ENCODE measurements at regions not wholly inside any gene's neighbourhood (a gene's known extent, or its start where the extent isn't known, plus 50 kb on each side); places are given as distances from the start of the nearest gene placed in this dataset.

DNA sequence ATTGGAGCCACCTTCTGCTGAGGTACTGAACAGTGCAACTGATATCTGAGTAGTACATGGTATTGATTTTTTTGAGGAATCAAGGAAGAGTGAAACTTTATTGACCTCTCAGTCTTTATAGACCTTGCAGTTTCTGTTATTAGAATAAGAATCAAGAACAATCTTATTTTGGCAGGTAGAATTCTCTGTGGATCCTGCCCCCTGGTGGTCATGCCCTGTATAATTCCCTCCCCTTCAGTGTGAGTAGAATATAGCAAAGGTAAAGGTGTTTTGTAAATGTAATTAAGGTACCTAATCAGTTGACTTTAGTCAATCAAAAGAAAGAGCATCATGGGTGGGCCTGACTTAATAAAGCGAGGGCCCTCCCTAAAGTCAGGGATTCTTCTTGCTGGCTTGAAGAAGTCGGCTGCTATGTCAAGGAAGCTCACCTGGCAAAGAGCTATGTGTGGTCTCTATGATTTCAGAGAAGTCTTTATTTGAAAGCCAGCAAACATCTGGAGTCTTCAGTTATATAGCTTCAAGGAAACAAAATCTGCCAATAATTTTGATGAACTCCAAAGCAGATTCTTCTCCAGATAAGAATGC lies 142.8 kb downstream of the LSM5 start:
- peak in 1 of 2 donors; percentile 21 for DNase-seq (ENCODE audit: low read depth in 2 of 2)

DNA sequence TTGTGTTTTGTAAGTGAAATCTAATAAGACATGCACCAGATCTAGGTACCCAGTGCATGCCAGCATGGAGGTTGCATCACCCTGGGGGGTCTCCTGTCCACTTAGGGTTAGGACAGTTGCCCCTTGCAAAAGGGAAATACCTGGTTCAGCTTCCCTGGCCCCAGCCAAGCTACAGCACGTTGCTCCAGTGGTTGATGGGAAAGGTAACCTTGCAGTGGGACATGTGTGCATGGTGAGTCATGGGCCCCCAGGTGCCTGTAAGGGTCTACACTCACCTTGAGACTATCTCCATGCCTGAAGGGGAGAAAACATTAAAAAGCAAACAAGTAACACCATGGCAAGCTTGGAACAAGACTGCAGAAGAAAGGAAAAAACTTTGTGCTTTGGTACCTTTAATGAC lies 143.9 kb downstream of the LSM5 start:
- no peak for DNase-seq (ENCODE audit: low read depth in 2 of 2)

DNA sequence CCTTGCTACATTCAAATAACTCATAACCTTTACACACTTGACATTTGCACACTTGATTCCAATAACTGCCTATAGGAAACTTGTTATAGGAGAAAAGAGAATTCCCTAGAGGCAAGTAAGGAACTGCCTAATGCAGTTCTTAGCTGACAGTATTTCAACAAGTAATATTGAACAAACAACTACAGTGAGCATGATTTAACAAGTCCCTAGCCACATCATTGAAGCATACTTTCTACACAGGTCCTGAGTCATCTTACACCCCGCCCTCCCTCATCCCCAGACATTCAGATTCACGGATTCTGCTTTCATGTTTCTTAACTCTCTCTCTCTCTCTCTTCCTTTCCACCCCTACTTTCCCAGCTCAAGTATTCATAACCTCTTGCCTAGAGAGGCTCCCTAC lies 153.5 kb downstream of the LSM5 start:
- DNase-seq (ENCODE audit: low read depth in 2 of 2): no peak

DNA sequence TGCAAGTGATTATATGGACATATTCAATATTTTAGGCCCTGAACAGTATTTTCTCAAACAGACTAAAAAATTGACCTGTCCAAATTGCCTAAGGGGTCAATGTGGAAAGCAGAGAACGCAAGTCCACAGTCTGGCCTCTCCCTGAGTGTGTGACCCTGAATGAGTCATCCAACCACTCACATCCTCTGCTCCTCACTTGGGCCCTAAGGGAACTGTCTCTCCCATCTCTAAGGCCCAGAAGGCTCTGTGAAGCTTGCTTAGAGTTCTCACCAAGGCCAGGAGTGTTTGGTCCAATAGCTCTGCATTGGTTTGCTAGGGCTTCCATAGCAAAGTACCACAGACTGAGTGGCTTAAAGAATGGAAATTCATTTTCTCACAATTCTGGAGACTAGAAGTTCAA lies 155.1 kb downstream of the LSM5 start:
- no peak for DNase-seq (ENCODE audit: low read depth in 2 of 2)

DNA sequence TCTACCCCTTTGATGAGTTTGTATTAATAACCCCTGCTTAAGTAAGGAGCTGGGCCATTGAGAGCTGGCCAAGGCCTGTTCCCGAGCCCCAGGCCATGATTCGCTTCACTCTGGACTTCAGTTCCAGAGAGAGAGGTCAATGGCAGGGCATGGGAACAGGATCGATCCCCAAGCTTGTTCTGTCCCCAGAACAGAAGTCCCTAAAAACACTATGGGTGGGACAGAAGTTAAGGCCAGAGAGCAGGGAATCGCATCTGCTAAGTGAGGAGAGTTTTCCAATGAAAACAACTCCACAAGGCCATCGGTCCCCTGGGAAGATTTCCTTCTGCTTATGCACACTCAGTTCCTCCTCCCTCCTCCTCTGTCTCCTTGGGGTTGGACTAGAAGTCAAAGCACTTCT lies 159.6 kb downstream of the LSM5 start:
- no peak for DNase-seq (ENCODE audit: low read depth in 2 of 2)

DNA sequence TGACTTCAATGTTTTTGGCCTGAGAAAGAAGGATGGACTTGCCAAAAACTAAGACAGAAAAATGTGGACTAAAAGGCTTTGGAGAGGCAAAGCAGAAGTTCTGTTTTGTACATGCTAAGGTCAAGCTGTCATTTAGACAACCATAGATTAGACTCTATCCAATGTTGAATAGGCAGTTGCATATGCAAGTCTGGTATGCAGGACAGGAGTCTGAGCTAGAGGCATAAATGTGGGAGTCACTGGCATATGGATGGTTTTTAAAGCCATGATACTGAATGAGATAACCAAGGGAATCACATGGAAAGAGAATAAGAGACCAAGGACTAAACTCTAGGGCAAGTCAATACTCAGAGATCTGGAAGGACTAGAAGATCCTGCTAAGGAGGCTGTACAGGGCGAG lies 164.1 kb downstream of the LSM5 start:
- no peak for DNase-seq (ENCODE audit: low read depth in 2 of 2)

DNA sequence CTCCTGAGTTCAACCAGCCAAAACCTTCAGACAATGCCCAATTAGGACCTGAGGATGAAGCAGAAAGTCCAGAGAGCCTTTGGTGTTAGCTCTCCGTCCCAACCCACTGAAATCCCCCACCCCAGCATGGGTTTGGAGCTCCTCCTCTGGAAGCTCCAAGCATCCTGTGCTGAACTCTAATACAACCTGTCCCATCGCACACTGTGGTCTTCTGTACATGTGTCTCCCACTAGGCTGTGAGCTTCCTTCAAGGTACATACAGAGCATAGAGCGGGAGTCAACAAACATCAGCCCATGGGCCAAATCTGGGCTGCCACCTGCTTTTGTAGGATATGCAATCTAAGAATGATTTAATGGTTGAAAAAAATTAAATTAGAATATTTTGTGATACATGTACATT lies 166.5 kb downstream of the LSM5 start:
- DNase-seq (ENCODE audit: low read depth in 2 of 2): no peak

DNA sequence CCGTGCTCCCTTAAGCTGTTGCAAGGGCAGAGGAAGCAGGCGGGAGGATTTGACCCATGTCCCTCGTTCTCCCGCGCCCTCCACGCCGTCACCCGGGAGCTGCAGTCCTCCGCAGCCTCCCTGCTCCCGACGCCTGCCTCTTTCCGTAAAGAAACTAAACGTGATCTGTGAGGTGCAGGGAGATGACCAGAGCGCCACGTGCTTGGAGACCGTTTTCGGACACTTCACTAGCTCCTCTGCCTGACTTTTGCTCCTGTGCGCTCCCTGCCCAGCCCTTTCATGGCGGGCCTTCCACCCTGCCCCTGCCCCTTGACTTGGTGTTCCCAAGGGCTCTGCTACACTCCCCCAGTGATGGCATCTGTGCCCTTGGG lies 171.2 kb downstream of the LSM5 start:
- DNase-seq (ENCODE audit: low read depth in 2 of 2): no peak

DNA sequence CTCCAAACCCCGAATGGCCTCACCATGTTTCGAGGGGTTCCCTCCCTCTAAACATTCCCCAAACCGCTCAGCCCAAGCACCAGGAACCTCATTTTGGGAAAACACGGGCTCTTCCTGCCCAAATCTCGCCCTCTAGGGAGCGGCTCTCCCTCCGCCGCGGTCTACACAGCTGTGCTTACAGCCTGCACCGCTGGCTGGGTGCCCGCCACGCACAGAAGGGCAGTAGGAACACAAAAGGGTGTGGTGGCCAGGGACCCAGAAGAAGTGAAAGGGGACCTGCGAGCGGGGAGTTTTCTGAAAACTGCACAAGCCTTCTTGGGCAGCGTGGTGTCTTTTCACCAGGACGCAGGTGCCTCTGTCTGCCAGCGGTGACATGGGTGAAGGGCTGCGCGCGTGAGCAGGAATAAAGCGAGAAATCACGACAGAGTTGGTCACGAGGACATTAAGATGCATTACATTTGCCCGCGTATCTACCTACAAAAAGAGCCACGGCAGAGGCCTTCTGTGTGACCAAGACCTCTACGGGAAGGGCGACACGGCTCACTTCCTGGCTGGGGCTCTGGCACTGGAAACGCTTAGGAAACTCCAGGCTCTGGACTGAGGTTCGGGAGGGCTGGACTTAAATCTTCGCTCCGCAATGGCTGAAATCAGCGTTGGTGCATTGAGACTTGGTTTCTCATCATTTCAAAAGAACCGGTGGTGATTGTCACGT lies 171.7 kb downstream of the LSM5 start:
- no peak for DNase-seq (ENCODE audit: low read depth in 2 of 2)

DNA sequence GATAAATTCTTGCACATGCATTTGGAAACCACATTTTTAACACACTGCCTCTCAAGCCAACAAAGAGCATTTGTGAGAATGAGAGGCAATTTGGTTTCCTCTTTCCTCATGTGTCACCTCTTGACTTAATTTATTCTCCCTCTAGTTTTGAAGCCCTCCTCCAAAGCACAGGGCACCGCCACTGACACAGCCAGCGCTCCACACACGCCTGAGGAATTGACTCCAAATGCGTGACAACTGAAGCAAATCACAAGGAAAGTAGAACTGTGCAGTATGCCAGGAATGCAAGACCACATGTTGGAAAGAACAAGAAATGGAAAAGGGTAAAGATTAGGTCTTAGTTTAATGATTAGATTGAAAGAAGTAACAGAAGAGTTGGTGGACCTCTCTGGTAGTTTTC lies 173.3 kb downstream of the LSM5 start:
- no peak for DNase-seq (ENCODE audit: low read depth in 2 of 2)

DNA sequence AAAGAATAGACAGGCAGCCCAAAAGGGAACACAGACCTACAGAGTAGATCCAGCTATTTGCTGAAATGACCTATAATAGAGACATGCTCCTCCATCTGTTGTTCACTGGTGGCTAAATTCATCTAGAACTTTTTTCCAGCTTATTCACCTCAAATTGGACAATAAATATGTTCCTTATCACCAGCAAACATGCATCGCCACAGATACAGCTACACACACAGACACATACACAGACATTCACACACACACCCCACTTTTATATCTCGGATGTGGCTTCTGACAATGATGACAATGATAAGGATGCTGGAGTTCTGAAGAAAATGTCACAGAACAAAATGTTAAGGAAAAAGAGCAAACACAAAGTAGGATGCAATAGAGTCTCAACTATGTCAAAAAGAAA lies 175.4 kb downstream of the LSM5 start:
- no peak for DNase-seq (ENCODE audit: low read depth in 2 of 2)

DNA sequence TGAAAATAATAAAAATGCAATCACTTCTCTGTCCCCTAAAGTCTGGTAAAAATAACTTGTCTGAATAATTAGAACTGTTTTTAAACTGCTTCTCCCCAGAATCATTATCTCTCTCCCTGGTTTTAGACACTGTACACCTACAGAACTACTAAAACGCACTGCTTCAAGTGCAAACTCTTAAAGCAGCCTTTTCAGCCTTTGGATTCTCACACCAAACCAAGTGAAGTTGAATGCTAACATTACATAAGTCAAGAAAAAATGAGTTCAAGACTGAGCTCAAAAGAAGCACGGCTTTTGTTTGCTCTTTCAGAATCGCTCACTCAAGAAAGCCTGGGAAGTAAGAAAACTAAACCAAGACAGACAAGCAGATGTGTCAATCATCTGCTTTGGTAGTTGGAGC lies 188.8 kb downstream of the LSM5 start:
- no peak for DNase-seq (ENCODE audit: low read depth in 2 of 2)

DNA sequence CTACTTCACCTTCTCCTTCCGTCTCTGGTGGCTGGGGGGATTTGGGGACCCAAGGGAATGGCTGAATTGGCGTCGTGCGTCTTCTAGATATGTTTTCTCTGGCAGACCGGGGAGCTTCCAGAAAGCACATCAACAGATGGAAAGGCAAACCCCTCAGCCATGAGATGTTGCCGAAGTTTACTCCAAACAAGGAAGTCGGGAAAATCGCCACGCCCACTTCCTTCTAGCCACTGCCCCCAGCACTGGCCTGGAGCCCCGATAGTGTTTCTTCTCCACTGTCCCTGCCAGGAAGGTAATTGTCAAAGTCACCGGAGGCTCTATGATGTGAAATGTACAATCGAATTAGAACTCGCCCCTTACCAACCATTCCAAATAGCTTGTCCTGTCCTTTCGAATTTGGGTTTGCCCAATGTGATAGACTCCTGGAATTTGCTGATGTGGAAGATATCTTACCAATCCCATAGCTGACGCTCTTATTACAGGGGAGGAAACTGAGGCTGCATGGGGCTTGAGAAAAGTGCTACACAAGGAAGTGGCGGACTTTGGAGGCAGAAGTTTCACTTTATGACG lies 191.0 kb downstream of the LSM5 start:
- DNase-seq (ENCODE audit: low read depth in 2 of 2): no peak

DNA sequence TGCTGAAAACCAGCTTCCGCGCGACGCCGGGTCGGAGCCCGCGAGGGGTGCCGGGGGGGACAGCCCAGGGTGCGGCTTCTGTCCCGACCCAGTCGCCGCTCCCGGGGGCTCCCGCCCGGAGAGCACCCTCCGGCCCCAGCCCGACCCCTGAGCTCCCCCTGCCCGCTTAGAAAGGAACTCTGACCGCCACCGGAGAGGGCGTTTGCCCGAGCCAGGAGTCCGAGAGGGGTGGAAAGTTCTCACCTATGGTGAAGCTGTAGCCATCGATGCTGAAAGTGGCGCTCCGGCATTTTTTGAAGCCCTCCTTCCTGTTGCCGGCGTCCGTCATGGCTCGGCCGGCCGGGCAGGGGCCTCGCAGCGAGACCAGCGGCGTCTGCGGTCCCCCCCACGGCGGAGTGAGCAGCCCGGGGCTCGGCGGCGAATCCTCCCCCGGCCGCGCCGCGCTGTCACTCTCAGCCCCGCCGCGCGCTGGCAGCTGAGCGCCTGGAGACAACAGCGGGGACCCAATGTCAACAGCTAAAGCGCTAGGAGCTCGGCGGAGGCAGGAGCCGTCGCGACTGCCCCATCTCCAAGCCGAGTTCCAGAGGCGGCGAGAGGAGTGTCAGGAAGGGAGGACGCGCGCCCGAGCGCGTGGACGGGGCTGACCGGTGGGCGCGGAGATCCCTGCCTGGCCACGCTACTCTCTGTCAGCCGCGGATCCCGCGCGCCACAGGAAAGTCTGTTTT lies 191.6 kb downstream of the LSM5 start:
- DNase-seq (ENCODE audit: low read depth in 2 of 2): no peak

DNA sequence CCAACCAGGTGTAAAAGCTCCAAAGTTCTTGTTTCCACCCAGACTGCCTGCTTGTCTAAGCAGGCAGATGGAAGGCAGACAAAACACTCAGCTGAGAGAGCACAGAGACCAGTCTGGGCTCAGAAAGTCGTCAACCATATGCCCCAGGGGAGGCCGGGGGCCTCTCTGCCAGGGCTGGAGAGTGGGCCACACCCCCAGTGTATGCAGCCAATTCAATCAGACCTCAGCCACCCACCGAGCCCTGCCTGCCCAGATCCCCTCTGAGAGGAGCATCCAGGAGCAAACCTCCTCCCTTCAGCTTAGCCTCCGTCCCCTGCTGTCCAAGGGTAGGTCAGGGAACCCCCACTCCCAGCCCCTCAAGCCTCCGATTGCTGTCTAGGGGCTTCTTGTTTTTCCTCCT lies 196.3 kb downstream of the LSM5 start:
- DNase-seq (ENCODE audit: low read depth in 2 of 2): no peak

DNA sequence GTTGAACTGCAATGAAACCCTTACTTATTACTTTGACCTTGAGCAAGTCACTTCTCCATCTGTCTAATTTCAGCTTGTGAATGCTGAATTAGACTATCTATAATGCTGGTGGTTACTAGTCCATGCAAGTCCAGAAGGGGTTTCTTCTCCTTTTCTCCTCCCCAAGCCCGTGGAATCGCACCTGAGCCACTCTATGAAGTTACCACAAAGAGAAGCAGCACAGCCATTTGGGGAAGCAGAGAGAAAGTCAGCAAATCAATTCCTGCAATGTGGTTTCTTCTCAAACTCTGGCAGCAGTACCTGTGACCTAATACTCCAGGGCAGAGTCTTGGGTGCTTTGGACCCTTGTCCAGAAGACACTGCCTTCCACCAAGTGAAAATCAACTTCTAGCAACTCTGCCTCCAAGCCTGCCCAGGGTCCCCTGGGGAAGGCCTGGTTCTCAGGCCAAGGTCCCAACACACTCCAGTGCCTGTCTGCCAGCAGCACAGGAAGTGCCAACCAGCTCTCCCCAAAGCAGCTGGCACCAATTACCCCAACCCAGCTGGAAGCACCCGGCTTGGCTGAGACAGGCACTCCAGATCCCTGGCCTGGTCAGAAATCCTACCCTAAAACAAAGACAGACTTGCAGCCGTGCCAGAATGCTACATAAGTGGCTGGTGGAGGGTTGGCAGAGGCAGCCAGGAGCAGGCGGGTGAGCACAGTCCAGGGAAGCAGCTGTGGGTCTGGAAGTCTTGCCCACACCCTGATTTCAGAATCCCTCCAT lies 200.3 kb downstream of the LSM5 start:
- DNase-seq (ENCODE audit: low read depth in 2 of 2): no peak

DNA sequence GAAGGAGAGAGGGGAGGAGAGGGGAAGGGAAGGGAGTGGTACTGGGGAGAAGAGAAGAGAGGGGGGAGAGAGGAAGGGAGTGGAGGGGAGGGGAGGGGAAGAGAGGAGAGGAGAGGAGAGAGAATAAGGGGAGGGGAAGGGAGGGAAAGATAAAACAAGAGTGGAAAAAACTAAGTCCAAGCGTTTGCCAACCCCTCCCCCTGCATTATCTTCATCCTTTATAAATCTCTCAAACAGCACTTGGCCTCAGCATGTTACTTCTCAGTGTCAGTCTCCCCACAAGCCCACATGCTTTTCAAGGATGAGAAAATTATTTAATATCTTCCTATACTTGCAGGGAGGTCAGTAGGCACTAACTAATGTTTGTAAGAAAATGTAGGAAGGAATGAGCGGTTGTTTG lies 204.5 kb downstream of the LSM5 start:
- DNase-seq (ENCODE audit: low read depth in 2 of 2): no peak

DNA sequence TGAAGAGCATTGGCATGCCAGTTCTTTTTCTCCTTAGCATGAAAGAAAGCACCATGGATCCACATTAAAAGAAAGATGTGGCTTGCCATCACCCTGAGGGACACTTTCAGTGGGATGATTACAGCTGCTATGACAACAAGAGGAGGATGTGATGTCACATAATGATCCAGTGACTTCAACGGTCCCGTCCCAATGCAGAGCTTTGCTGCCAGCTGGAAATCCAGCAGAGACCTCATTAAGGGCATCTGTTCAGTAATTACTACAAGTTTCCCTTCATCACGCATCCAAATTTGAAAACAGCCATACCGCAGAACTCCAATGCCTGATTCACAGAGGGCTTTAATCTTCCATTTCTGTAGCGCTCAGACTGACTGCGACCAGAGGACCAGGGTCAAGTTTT lies 206.6 kb downstream of the LSM5 start:
- DNase-seq (ENCODE audit: low read depth in 2 of 2): no peak

DNA sequence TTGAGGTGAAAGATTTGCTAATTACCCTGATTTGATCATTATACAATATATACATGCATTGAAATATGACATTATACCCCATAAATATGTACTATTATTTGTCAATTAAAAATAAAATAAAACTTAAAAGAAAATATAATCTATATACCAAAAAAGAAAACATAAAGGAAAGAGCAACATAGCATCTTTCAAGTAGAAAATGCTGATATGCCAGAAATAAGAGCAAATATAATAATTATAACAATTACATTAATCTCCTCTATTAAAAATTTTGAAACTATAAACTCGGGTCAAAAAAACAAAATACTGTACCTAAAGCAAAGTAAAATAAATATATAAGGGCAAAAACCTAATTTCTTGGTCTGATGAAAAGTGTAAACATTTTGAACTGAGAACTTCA lies 209.3 kb upstream of the PDE1C start:
- DNase-seq (ENCODE audit: low read depth in 2 of 2): no peak

DNA sequence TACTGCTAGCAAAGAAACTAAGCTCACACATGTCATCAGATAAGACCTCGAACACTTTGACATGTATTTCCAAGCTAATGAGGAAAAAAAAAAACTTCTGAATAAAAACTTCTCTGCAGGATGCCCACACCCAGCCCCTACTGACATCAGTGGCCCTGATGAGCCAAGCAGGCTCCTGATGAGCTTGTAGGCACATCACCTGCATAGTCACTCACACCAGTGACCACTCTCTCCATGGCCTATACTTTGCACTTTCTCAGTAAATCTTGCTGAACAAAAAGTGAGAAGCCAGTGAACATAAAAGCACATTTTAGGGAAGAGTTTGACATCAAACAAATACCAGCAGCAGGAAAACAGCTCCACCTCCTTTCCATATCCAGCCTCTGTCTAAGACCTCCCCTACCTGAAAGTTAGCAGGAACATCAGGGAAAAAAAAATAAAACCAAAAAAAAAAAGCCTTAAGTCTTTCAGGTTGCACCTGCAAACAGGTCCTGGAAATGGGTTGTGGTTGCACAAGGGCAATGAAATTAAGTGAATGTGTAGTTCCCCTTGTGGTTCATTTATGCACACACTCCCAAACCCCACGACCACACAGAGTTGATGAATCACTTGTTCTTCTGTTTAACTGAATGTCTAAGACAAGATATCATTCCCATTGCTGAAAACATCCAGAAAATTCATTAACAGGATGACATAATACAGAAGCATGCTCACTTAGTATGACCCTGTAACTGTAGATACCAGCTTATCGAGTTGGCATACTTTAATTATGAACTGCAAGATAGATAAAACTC lies 205.2 kb upstream of the PDE1C start:
- no peak for DNase-seq (ENCODE audit: low read depth in 2 of 2)

DNA sequence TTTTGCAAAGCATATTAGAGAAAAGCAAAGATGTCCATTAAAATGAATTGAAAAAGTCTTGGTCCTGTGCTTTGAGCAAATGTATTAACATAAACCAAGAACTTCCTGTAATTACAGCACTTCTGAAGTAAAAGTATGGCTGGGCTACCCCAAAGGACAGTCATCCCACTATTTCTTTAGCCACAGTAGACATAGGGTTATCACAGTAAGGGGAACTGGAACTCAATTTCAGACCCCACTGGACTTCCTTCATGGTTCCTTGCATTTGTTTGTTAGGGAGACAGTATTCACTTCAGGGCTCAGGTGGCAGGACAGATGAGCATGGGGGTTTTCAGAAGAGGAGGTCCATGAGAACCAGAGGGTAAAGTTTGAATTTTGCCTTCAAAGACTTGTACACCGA lies 203.1 kb upstream of the PDE1C start:
- no peak for DNase-seq (ENCODE audit: low read depth in 2 of 2)

Measured in dermis microvascular lymphatic vessel endothelial cell (primary cell).